BLaER1 (cell line): ENCODE measurements at regions not wholly inside any gene's neighbourhood (a gene's known extent, or its start where the extent isn't known, plus 50 kb on each side); places are given as distances from the start of the nearest gene placed in this dataset.
"Not testable (repeated sequence)": the region's sequence is repeated elsewhere in the genome, so short reads cannot be mapped to it uniquely, and the experiment has no call there.

Source experiments
- H3K27ac ChIP-seq: shearing (Covaris generic); formaldehyde crosslinking; 2 replicates; pipeline ENCODE4 v1.8.1; 2022
- H3K27me3 ChIP-seq: shearing (Covaris generic); formaldehyde crosslinking; 2 replicates; pipeline ENCODE4 v1.8.1; 2022
- H3K36me3 ChIP-seq: shearing (Covaris generic); formaldehyde crosslinking; 2 replicates; pipeline ENCODE4 v1.8.1; 2022
- H3K4me1 ChIP-seq: shearing (Covaris generic); formaldehyde crosslinking; 2 replicates; pipeline ENCODE4 v1.8.1; 2022
- H3K4me2 ChIP-seq: shearing (Covaris generic); formaldehyde crosslinking; 2 replicates; pipeline ENCODE4 v1.8.1; 2022
- H3K4me3 ChIP-seq: shearing (Covaris generic); formaldehyde crosslinking; 2 replicates; pipeline ENCODE4 v1.8.1; 2022
- H3K9ac ChIP-seq: shearing (Covaris generic); formaldehyde crosslinking; 2 replicates; pipeline ENCODE4 v1.8.1; 2022
- H3K9me3 ChIP-seq: shearing (Covaris generic); formaldehyde crosslinking; 2 replicates; pipeline ENCODE4 v1.8.1; 2022
- H4K20me1 ChIP-seq: shearing (Covaris generic); formaldehyde crosslinking; 2 replicates; pipeline ENCODE4 v1.8.1; 2022
- Cebpa-rat ChIP-seq: shearing (Covaris generic); IDR thresholded peaks from 2 replicates; pipeline ENCODE4 v1.8.1; 2022

- TF ChIP-seq Cebpa-rat, result no peak
- H3K9me3 ChIP-seq, result no peaks in the 10 kb centered on the region
- no peak overlapping the region for H3K4me2 ChIP-seq
- no peaks in the 10 kb centered on the region for H3K27me3 ChIP-seq
- H4K20me1 ChIP-seq, result no peaks in the 10 kb centered on the region
- H3K36me3 ChIP-seq, result no peaks in the 10 kb centered on the region
- no peak overlapping the region for H3K9ac ChIP-seq
- no peak overlapping the region for H3K27ac ChIP-seq
- no peak overlapping the region for H3K4me3 ChIP-seq
- H3K4me1 ChIP-seq, result no peaks in the 10 kb centered on the region
Observed at GRCh38 chr3:8153800-8154199, 347.8 kb upstream of the LMCD1 start.

GRCh38 chr3:8154617-8155016, 347.0 kb upstream of the LMCD1 start:
- no peak overlapping the region for H3K9ac ChIP-seq
- no peaks in the 10 kb centered on the region for H3K4me1 ChIP-seq
- no peak for TF ChIP-seq Cebpa-rat
- H4K20me1 ChIP-seq, result no peaks in the 10 kb centered on the region
- H3K4me3 ChIP-seq, result no peak overlapping the region
- no peaks in the 10 kb centered on the region for H3K36me3 ChIP-seq
- no peaks in the 10 kb centered on the region for H3K9me3 ChIP-seq
- no peak overlapping the region for H3K4me2 ChIP-seq
- H3K27me3 ChIP-seq, result no peaks in the 10 kb centered on the region
- no peak overlapping the region for H3K27ac ChIP-seq

DNA sequence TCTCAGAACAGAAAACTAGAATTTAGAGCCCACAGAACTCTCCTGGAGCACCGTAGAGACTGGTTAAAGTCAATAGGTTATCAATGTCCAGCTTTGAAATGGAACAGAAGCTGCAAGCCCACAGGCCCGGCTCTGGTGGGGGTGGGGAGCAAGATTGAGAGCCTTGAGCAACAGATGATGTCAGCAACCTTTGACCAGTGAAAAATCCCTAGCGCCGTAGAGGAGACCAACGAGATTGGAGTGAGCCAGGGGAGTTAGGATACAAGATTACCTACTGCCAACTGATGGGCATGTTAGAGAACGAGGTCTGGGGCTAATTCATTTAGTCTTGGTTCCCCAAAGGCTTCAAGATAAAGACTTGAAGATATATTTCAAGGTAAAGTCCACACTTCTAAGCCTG, 345.5 kb upstream of the LMCD1 start:
- no peak for TF ChIP-seq Cebpa-rat
- Histone ChIP-seq H3K27me3 (no peaks in the 10 kb centered on the region), H3K9me3 (no peaks in the 10 kb centered on the region), H3K9ac (no peak overlapping the region), H3K4me3 (no peak overlapping the region), H4K20me1 (no peaks in the 10 kb centered on the region), H3K27ac (no peak overlapping the region), H3K4me2 (no peak overlapping the region), H3K36me3 (no peaks in the 10 kb centered on the region), H3K4me1 (no peaks in the 10 kb centered on the region)

- H3K27me3 ChIP-seq, result no peaks in the 10 kb centered on the region
- no peaks in the 10 kb centered on the region for H3K4me1 ChIP-seq
Observed at GRCh38 chr3:8156831-8157230, 344.8 kb upstream of the LMCD1 start.

DNA sequence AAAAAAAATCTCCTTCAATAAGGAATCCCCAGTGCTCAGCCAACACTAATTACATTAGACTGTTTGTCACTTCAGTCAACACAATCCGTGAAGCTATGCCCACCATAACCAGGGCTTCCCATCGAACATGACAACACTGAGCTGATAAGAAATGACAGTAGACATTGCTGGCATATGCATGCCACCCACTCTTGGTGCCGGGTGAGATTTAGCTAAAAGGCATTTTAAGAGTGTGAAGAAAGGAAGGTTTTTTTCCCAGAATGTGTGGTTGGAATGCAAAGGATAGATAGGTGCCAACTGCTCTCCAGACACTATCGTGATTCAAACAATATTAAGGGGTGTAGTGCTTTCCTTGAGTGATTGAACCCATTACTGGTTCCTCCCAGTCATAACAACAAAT, 344.0 kb upstream of the LMCD1 start:
- Histone ChIP-seq H3K36me3 (no peaks in the 10 kb centered on the region), H3K4me3 (no peak overlapping the region)
- TF ChIP-seq Cebpa-rat, result no peak

More at GRCh38 chr3:8156831-8157230, 344.8 kb upstream of the LMCD1 start:
- H3K27ac ChIP-seq, result no peak overlapping the region
- H4K20me1 ChIP-seq, result no peaks in the 10 kb centered on the region
- no peak overlapping the region for H3K4me3 ChIP-seq
- H3K4me2 ChIP-seq, result no peak overlapping the region
- H3K9ac ChIP-seq, result no peak overlapping the region
- no peak for TF ChIP-seq Cebpa-rat
- no peaks in the 10 kb centered on the region for H3K36me3 ChIP-seq
- no peaks in the 10 kb centered on the region for H3K9me3 ChIP-seq

DNA sequence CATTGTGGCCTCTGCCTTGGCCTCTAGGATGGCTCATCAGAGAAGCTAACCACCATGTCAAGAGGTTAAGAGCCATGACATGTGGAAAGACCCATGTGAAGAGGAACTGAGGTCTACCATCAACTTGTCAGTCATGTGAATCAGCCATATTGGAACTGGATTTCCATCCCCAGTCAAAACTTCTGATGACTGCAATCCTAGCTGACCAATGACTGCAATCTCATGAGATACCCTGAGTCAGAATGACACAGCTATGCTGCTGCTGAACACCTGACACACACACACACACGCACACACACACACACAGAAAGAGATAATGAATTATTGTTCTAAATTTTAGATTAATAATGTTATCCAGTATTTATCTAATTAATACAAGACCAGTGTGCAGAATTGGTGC, 337.5 kb upstream of the LMCD1 start:
- no peak overlapping the region for H3K9ac ChIP-seq
- H3K36me3 ChIP-seq, result no peaks in the 10 kb centered on the region
- H4K20me1 ChIP-seq, result no peaks in the 10 kb centered on the region
- H3K27ac ChIP-seq, result no peak overlapping the region
- H3K9me3 ChIP-seq, result no peaks in the 10 kb centered on the region
- H3K27me3 ChIP-seq, result no peaks in the 10 kb centered on the region
- no peak overlapping the region for H3K4me2 ChIP-seq
- H3K4me3 ChIP-seq, result no peak overlapping the region
- 0 out of 2 replicates have a peak, but pooled peaks cover 7% of the 10 kb centered on the region for H3K4me1 ChIP-seq
- no peak for TF ChIP-seq Cebpa-rat

More for the DNA sequence above, 344.0 kb upstream of the LMCD1 start:
- Histone ChIP-seq H3K9me3 (no peaks in the 10 kb centered on the region), H3K27me3 (no peaks in the 10 kb centered on the region), H3K4me2 (no peak overlapping the region), H3K4me1 (no peaks in the 10 kb centered on the region), H3K27ac (no peak overlapping the region), H4K20me1 (no peaks in the 10 kb centered on the region), H3K9ac (no peak overlapping the region)

DNA sequence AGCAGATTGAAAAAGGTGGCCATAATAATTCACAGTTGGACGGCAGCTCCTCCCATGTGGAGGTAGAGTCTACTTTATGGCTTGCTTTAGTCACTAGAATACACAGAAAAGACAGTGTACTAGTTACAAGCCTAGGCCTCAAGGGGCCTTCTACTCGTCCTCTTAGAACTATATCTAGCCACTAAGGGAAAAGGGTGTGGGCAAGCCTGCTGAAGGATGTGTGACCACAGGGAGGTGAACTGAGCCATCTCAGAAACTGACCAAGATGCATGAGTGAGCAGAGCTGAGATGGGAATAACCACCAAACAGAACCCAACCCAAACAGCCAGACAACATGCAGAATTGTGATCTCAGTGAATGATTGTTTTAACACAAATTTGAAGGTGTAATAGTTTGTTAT, 335.6 kb upstream of the LMCD1 start:
- H3K4me3 ChIP-seq, result no peak overlapping the region
- H3K27me3 ChIP-seq, result no peaks in the 10 kb centered on the region
- no peaks in the 10 kb centered on the region for H4K20me1 ChIP-seq

GRCh38 chr3:8170971-8171508, 330.6 kb upstream of the LMCD1 start:
- H3K4me3 ChIP-seq, result no peak overlapping the region
- no peaks in the 10 kb centered on the region for H3K27me3 ChIP-seq
- no peak overlapping the region for H3K4me2 ChIP-seq
- TF ChIP-seq Cebpa-rat, result no peak
- H3K4me1 ChIP-seq, result 0 out of 2 replicates have a peak, but pooled peaks cover 2% of the 10 kb centered on the region
- H3K27ac ChIP-seq, result no peak overlapping the region
- no peaks in the 10 kb centered on the region for H3K9me3 ChIP-seq
- H3K36me3 ChIP-seq, result no peaks in the 10 kb centered on the region
- H3K9ac ChIP-seq, result no peak overlapping the region
- H4K20me1 ChIP-seq, result no peaks in the 10 kb centered on the region

More for the DNA sequence above, 335.6 kb upstream of the LMCD1 start:
- Histone ChIP-seq H3K9ac (no peak overlapping the region), H3K9me3 (no peaks in the 10 kb centered on the region), H3K27ac (no peak overlapping the region), H3K4me2 (0 out of 2 replicates have a peak overlapping the region, but pooled peaks have one; percentile 5), H3K36me3 (no peaks in the 10 kb centered on the region), H3K4me1 (0 out of 2 replicates have a peak, but pooled peaks cover 7% of the 10 kb centered on the region)
- no peak for TF ChIP-seq Cebpa-rat

GRCh38 chr3:8173892-8174291, 327.7 kb upstream of the LMCD1 start:
- H3K4me2 ChIP-seq, result no peak overlapping the region
- no peaks in the 10 kb centered on the region for H3K9me3 ChIP-seq
- no peak overlapping the region for H3K4me3 ChIP-seq
- no peaks in the 10 kb centered on the region for H3K36me3 ChIP-seq
- no peaks in the 10 kb centered on the region for H3K4me1 ChIP-seq
- no peak overlapping the region for H3K9ac ChIP-seq
- no peak overlapping the region for H3K27ac ChIP-seq
- no peak for TF ChIP-seq Cebpa-rat
- H4K20me1 ChIP-seq, result no peaks in the 10 kb centered on the region
- no peaks in the 10 kb centered on the region for H3K27me3 ChIP-seq

GRCh38 chr3:8176759-8177483, 324.7 kb upstream of the LMCD1 start:
- H3K4me2 ChIP-seq, H3K27ac ChIP-seq, H4K20me1 ChIP-seq, H3K4me1 ChIP-seq, H3K27me3 ChIP-seq, H3K9me3 ChIP-seq, H3K36me3 ChIP-seq, H3K9ac ChIP-seq, H3K4me3 ChIP-seq: not testable (repeated sequence)

DNA sequence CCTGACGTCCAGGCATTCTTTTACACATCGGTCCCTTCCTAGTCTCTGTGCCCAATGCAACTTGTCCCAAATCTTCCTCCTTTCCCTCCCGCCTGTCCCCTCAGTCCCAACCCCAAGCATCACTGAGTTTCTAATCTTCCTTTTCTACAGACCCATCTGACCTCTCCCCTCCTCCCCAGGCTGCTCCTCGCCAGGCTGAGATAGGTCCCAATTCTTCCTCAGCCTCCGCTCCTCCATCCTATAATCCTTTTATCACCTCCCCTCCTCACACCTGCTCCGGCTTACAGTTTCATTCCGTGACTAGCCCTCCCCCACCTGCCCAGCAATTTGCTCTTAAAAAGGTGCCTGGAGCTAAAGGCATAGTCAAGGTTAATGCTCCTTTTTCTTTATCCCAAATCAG, 323.1 kb upstream of the LMCD1 start:
- H3K36me3 ChIP-seq, H3K9me3 ChIP-seq, H3K4me3 ChIP-seq, H4K20me1 ChIP-seq, H3K27me3 ChIP-seq, H3K9ac ChIP-seq, H3K27ac ChIP-seq, H3K4me2 ChIP-seq, H3K4me1 ChIP-seq: not testable (repeated sequence)
